GM21619 (cell line): ENCODE measurements at regions not wholly inside any gene's neighbourhood (a gene's known extent, or its start where the extent isn't known, plus 50 kb on each side); places are given as distances from the start of the nearest gene placed in this dataset.
"Not testable (repeated sequence)": the region's sequence is repeated elsewhere in the genome, so short reads cannot be mapped to it uniquely, and the experiment has no call there.

Experiments used
- ATAC-seq: cut with Tn5 transposase; IDR thresholded peaks from one replicate; pipeline ENCODE4 v1.9.1; 2021; ENCODE audit not compliant: unreplicated experiment

DNA sequence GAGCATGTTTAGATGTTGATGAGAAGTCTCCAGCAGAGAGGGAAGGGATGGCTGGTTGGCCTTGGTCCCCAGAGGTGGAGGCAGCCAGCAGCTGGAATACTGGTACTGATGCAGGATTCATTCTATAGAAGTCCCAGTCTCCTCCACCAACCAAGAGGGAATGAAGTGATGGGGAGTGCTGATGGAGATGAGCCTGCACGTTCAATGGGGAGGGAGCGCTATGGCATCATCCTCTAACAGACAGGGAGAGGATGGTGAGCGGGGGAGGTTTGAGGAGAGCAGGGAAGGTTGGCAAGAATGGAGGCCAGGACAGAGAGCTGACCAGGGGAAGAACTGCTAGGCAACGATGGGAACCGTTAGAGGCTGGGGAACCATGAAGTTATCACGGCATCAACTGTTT is 159.8 kb upstream of the MVB12B start:
- ATAC-seq, result no peak

DNA sequence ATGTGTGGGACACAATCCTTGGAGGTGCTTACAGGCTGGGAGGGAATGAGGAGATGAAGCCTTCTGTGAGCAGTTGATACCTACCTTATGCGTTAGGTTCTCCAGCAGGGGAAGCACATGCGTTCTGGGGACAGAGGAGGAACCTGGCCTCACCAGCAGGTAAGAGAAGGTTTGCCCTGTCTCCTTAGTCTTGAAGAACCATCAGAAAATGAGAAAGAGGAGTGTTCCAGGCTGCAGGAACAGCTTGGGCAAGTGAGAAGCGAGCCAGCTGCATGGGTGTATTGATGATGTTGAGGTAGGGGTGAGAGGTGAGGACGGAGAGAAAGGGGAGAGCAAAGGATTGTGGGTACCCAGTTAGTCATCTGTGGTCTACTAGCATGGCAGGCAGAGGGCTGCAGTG is 156.9 kb upstream of the MVB12B start:
- ATAC-seq, result no peak

DNA sequence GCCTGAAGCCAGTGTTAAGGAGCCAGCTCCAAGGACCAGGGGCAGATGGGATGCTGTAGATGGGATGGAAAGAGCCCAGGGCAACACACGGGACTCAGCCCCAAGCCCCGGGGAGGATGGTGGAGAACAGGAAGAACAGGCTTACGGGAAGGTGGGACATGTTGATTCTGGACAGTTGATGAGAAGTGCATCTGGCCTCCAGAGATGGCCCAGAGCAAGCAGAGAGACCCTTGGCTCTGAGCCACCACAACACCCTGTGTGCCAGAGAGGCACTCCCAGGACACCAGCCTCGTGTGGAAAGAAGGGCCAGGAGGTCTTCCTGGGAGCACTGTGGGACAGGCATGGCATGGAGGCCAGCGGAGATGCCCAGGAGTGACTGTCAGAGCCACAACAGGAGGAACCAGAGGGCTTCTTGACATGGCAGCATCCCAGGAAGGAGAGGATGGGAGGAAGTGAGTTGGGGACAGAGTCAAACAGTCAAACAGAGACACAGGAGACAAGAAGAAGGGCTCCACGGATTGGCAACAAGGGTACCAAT is 156.3 kb upstream of the MVB12B start:
- no peak for ATAC-seq

DNA sequence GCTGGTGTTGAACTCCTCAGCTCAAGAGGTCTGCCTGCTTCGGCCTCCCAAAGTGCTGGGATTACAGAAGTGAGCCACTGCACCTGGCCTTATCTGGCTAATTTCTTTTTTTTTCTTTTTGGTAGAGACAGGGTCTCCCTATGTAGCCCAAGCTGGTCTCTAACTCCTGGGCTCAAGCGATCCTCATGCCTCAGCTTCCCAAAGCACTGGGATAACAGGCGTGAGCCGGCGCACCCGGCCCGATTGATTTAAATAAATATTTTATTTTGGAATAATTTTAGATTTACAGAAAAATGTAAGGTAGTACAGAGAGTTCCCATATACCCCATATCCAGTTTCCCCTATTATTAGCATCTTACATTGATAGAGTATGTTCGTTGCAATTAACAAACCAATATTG is 155.0 kb upstream of the MVB12B start:
- no peak for ATAC-seq

DNA sequence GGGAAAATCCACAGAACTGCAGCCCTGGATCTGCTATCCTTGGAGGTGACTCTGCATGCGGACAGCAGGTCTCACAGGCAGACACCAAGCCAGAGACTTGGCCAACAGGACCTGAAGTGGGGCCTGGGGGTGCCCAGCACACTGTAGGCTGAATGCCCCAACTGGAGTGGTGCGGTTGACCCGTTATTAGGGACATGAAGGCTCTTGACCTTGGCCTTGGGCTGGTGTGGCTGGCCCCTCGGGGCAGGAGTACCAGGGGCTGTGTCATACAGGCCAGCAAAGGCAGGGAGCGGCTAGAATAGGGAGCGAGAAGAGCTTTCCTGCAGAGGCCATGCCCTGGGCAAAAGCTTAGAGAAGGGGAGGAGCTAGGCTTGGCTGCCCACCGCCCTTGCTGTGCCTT is 153.2 kb upstream of the MVB12B start:
- no peak for ATAC-seq

DNA sequence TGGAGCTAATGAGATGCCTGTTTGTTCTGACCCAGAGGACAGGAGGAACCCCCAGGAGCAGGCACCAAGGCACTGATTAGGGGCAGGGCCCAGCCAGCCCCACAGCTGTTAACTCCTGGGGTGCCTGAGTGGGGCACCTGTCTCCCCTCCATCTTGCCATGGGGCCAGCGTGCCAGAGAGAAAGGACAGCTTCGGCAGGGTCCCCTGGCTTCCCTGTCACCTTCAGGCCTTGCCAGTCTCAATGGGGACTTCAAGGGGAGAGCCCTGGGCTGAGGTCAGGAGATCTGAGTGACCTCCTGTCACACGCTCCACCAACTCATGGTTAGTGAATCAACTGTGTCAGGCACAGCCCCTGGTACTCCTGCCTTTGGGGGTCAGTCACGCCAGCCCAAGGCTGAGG is 152.7 kb upstream of the MVB12B start:
- ATAC-seq, result no peak

DNA sequence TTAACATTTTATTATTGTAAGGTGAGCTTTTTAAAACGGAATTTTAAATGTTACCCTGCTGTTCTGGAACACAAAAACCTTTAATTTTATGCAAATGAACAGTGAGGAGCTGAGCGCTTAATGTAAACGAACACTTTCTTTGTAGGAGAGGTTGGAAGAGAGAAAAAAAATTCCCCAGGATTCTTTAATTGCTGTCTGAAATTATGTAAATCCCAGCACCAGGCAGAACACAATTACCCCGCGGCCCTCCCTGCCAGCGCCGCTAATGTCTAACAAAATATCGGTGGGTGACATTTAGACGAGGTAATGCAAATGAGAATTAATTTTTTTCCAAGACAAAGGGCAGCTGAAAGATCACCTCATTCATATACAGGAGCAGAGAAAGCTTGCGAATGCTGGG is 143.4 kb upstream of the MVB12B start:
- ATAC-seq, result no peak

DNA sequence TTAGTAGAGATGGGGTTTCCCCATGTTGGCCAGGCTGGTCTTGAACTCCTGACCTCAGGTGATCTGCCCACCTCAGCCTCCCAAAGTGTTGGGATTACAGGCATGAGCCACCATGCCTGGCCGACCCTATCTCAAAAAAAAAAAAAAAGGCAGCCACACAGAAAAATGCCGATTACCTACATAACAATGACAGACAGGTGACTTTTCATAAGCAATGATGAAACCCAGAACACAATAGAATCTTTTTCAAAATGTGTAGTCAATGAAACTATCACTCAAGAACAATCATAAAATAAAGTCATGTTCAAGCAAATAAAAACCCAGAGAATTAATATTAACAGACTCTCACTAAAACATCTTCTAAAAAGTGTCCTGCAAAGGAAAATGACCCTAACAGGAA is 135.6 kb upstream of the MVB12B start:
- ATAC-seq, result not testable (repeated sequence)

DNA sequence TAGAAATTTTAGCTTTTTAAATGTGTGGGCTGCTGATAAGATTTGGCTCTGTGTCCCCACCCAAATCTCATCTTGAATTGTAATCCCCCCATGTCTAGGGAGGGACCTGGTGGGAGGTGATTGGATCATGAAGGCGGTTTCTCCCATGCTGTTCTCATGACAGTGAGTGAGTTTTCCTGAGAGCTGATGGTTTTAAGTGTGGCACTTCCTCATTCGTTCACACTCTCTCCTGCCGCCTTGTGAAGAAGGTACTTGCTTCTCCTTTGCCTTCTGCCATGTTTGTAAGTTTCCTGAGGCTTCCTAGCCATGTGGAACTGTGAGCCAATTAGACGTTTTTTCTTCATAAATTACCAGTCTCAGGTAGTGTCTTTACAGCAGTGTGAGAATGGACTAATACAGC is 127.8 kb upstream of the MVB12B start:
- ATAC-seq, result no peak

DNA sequence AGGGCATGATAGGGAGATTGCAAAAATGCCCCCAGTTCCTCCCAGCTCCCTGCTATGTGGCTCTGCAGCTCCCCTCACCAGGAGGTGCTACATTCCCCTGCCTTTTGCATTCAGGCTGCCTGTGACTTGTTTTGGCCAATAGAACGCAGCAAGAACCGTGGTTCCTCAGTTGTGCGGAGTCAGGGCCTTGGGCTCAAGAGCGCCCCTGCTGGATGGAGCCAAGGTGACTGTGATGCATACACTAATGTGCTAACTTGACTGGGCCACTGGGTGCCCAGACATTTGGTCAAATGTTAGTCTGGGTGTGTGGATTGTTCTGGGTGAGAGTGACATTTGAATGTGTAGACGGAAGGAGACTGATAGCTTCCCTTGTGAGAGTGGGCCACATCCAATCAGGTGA is 123.3 kb upstream of the MVB12B start:
- ATAC-seq, result no peak

DNA sequence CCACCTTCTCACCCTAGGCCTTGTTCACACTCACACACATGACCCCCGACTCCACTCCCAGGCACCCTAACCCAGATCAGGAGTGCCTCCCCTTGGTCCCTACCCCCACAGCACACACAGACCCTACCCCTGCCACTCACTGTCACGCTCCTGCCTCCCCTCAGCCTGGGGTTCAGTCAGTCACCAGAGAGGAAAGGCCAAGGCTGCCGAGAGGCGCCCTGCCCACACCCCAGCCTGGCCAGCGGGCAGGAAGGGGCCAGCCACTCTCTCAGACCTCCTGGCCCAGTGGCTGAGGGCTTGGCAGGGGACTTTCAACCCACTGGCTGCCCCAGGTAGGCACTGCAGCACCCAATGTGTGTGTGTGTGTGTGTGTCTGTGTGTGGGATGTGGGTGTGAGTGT is 122.4 kb upstream of the MVB12B start:
- no peak for ATAC-seq

DNA sequence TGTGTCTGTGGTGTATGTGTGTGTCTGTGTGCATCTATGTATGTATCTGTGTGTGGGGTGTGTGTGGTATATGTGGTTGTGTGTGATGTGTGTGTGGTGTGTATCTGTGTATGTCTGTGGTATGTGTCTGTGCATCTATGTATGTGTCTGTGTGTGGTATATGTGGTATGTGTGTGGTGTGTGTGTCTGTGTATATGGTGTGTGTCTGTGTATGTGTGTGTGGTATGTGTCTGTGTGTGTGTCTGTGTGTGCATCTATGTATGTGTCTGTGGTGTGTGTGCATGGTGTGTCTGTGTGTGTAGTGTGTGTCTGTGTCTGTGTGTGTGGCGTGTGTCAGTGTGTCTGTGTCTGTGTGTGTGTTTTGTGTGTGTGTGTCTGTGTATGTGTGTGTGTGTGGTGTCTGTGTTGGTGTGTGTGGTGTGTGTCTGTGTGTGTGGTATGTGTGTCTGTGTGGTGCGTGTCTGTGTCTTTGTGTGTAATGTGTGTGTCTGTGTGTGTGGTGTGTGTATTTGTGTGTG is 121.9 kb upstream of the MVB12B start:
- ATAC-seq, result no peak

DNA sequence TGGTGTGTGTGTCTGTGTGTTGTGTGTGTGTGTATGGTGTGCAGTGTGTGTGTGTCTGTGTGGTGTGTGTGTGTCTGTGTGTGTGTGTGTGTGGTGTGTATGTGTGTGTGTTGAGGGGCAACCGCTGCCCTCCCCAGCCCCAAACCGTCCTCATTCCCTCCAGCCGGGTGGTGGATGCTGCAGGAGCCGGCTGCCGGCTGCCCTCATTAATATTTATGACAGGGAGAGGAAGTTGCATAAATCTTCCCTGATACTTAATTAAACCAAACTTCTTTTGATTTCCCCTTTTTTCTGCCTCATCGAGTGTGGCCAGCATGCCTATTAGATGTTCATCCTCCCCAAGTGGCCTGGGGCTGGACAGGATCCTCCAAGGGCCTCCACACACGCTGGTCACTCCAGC is 121.4 kb upstream of the MVB12B start:
- no peak for ATAC-seq

DNA sequence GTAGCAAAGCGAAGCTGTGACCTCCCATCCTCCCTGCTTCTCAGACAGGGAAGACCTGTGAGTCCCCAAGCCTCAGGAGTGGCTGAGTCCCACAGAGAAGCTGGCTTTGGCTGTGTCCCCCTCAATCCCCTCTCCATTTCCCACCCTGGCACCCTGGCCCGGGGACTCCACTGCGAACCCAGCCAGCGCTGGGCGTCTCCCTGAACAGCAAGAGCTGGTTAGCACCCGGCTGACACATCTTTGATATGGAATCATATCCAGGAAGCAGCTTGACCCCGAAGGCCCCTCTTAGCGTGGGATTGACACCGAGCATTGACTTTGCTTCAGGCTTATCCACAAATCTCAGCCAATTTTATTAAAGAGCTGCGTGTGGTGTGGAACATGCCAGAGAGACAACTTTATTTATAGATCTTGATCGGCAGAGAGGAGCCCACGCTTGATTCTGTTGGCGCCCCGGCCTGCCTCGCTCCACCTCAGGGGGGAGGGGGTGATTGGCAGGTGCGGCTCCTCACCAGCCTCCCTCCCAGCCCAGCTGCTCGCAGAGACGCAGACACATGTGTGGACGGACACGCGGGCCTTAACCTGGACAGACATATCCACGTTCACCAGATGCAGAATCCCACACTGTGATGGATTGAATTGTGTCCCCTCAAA is 120.7 kb upstream of the MVB12B start:
- no peak for ATAC-seq

DNA sequence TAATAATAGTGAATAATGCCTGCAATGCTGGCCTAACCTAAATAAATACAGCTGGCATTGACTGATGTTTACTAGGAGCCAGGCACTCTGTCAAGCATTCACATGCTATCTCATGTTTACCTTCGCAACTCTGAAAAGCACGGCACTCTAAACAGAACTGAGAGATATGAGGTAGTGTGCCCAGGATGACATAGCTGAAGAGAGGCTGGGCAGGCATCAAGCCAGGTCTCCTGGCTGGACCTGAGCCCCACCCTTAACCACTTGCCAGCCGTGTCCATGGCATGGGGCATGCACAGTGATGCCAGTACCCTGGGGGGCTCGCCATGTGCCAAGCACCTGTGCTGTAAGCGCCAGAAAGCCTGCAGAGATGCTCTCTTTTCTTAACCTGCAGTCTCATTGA is 119.4 kb upstream of the MVB12B start:
- no peak for ATAC-seq

DNA sequence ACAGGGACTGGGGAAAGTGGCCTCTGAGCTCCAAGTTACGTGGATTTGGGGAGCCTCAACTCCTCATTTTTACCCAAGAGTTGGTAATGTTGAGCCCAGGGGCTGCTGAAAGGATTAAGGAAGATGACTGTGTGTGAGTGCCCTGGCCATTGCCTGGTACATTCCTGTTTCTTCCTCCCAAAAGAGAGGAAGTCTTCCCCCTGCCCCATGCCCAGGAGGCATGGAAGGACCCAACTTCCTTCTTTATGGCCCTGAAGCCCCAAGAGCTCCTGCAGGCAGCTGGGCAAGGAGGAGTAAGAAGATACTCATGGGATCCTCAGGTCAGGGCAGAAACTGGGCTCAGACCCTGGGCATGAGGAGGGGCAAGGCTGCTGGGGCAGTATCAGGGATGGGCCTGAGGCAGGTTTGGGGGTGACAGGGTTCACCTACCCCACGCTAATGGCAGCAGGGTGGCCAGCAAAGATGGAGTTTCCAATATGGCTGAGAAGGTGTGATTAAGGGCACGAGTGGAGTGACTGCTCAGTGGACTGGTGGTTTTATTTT is 118.3 kb upstream of the MVB12B start:
- ATAC-seq, result no peak

DNA sequence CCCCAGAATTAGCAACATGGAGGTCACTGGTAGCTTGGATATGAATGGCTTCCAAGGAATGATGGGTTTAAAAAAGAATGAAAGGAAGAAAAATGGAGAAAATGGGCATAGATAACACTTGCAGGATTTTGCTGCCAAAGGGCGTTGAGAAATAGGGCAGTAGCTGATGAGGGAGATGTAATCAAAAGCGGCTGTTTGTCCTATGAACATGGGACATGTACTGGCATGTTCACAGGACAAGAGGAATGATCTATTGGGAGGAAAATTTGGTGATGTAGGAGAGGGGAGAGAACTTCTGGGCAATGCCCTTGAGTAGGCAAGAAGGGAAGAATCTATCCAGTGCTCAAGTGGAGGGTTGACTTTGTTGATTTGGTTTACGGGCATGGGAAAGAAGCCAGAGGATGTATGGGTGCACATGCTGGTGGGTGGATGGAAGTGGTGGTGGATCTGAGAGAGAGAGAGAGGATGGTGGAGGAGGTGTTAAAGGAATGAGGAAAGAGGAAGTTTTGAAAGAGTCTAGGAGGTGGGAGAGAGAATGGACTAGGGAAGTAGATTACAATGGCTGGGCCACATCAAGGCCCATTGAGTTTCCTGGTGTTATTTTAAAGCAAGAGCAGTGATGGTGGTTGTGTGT is 115.1 kb upstream of the MVB12B start:
- ATAC-seq, result no peak

DNA sequence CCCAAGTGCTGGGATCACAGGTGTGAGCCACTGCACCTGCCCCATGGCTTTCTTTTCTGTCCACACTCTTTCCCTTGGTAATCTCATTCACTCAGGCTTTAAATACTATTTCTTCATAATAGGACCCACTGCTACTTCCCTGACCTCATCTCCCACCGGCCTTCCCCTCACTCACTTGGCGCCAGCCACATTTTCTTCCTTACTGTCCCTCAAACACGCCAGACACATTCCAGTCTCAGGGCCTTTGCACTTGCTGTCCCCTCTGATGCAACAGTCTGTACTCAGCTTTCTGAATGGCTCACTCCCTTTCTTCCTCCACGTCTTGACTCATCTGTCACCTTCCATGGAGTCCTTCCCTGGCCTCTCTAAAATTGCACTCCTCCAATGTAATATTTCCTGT is 111.1 kb upstream of the MVB12B start:
- ATAC-seq, result no peak

DNA sequence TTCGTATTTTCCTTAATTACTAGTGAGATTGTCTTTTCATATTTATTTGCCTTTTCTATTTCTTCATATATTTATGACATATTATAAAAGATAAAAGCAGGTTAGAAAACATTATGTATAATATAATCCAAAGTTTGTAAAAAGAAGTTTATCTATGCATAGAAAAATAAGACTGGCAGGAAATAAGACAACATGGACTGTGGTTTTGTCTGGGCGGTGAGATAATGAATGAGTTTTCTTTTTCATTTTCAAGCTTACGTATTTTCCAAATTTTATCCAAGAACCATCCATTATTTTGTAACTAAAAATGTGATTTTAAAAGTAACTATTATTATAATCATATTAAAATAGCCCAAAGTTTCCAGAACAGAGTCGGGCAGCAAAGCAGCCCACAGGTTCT is 109.8 kb upstream of the MVB12B start:
- no peak for ATAC-seq

DNA sequence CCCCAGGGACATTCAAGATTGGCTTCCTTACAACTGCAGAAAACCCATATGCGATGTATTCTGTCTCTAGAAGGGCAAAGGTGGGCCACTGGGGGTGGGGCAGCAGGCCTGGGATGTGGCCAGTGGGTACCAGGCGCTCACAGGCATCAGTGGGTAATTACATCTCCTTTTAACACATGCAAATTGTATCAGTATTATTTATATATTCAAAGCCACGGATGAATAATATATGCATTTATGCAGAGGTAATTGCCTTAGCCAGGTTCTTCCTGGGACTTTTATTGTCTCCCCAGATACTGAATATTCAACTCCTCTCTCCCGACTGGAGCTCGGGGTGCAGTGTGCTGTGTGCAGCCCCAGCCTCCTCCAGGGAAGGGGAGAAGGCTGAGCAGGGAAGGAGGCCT is 109.4 kb upstream of the MVB12B start:
- ATAC-seq, result no peak

DNA sequence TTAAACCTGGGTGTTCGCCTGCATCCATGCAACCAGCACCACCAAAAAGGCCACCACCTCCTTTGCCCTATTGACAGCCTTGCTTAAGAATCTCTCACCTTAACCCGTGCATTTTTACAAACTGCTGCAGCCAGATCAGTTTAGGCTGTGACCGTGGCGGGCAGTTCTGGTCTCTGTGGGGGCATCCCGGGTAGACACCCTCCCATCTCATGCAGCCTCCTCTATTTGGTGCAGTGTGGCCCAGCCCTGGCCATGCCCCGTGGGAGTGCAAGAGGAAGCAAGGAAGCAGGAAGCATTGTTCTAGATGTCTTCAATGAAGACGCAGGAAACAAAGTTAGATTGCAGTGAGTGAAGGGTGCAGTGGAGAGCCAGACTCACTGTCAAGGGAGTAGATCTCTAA is 108.8 kb upstream of the MVB12B start:
- no peak for ATAC-seq

DNA sequence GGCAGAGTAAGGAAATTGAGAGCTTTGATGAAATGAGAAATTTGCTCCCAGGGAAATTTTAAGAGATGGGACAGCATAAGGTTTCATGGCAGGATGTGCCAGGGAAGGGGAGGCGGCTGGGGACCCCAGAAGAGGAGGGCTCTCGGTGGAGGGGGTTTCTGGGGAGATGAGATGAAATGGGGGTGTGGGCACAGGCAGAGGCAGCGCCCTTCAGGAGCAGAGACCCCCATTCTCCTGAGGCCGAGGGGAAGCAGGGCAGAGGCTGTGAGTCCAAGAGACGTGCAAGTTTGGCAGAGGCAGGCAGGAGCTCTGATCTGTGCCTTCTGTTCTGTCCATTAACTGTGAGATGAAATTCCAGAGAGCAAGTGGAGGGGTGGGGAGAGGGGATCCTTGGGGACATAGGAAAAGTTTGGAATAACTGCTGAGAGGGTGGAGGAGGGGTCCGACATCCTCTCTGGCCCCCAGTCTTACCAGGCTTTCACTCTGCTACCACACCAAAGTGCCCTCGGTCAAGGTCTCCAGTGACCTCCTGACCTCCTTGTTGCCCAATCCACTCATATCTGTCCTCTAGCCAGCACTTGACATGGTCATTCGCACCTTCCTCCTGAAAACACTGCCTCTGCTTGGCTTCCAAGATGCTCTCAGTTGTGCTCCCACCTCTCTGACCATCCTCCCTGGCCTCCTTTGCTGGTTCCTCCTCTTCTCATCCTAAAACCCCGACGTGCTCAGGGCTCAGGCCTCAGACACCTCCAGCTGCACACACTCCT is 108.1 kb upstream of the MVB12B start:
- no peak for ATAC-seq
